ENCODE measurements at regions not wholly inside any gene's neighbourhood (a gene's known extent, or its start where the extent isn't known, plus 50 kb on each side); places are given as distances from the start of the nearest gene placed in this dataset.

DNA sequence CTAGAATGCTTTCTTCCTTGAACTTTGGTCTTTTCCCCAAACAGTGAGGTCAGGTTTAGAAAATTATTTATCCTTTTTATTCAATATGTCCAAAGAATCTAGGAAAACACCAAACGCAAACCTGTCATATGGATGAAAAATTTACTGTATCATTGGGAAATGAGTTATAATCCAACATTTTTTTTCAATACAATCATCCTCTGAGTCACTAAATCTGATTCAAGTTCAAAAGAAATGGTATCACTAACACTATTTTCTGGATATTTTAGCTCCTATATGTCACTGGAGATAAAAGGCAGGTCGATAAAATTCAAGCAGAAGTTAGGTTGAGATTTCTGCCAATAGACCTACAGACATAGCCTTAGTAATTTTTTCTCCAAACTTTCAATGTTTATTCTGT lies 591.6 kb upstream of the AGTR1 start (continued):
- TF ChIP-seq, protein P1, sequence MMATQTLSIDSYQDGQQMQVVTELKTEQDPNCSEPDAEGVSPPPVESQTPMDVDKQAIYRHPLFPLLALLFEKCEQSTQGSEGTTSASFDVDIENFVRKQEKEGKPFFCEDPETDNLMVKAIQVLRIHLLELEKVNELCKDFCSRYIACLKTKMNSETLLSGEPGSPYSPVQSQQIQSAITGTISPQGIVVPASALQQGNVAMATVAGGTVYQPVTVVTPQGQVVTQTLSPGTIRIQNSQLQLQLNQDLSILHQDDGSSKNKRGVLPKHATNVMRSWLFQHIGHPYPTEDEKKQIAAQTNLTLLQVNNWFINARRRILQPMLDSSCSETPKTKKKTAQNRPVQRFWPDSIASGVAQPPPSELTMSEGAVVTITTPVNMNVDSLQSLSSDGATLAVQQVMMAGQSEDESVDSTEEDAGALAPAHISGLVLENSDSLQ (IDR thresholded peaks at IDR 0.05) = no peak
- no peak for TF ChIP-seq RBBP5 (conservative IDR thresholded peaks at IDR 0.05)
- no peak for TF ChIP-seq CEBPB (IDR thresholded peaks at IDR 0.05; ENCODE audit: borderline replicate concordance in 1 of 2, low read depth in 2 of 2, low read length in 2 of 2)
- TF ChIP-seq STAT3 (IDR thresholded peaks at IDR 0.05; ENCODE audit: low read depth, low read length) = no peak
- no peak for TF ChIP-seq MEF2A (IDR thresholded peaks at IDR 0.05; ENCODE audit: insufficient read depth, low read depth, low read length)
- TF ChIP-seq YY1 (IDR thresholded peaks at IDR 0.05; ENCODE audit: low read depth, low read length) = no peak
- no peak for TF ChIP-seq ZNF622 (IDR thresholded peaks at IDR 0.05)
- no peak for TF ChIP-seq ETV6 (conservative IDR thresholded peaks at IDR 0.05 in 1 of 2, IDR thresholded peaks at IDR 0.05 in 1 of 2; ENCODE audit: borderline replicate concordance in 1 of 2, low read depth in 1 of 2)

DNA sequence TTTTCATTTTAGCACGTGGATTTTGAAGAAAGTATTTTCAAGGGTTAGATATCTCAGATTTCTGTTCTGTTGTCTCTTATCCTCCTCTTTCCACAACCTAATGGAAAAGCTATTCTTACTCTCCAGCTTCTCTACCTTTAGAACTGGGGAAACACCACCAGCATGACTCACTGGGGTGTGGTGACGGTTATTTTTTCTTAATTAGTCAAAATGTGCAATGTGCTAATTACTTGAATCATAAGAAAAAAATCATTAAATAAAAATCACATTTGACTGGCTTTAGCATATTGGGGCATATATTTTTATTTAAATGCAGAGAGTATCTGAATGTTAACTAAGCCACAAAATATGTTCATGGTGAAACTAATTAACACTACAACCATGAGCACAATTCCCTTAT lies 570.7 kb upstream of the AGTR1 start:
- no TSS peak for BruUV-seq (replicated peaks)
- Histone ChIP-seq H3K36me3 (ENCODE audit: control insufficient read depth in 2 of 2, insufficient read depth in 2 of 2, low read length in 1 of 2) (no peaks in the 10 kb centered on the region), H4K20me1 (ENCODE audit: control insufficient read depth, insufficient read depth) (no peaks in the 10 kb centered on the region), H3K4me1 (ENCODE audit: control insufficient read depth, insufficient read depth, low read length) (no peaks in the 10 kb centered on the region), H2AFZ (ENCODE audit: control insufficient read depth, low read depth, low read length) (no peak overlapping the region), H3K9me3 (replicated peaks; ENCODE audit: control insufficient read depth, insufficient read depth, low read length) (no peaks in the 10 kb centered on the region), H3K79me2 (ENCODE audit: control insufficient read depth, insufficient read depth, low read length) (no peaks in the 10 kb centered on the region), H3K27me3 (replicated peaks in 1 of 2; ENCODE audit: control insufficient read depth in 2 of 2, insufficient read depth in 2 of 2, low read length in 1 of 2) (no peaks in the 10 kb centered on the region), H3K9ac (ENCODE audit: control insufficient read depth, insufficient read depth, low read length) (no peak overlapping the region), H3K4me3 (no peak overlapping the region), H3K27ac (ENCODE audit: control insufficient read depth, insufficient read depth) (no peak overlapping the region), H3K4me2 (ENCODE audit: control insufficient read depth, insufficient read depth) (no peak overlapping the region)
- DNase-seq (ENCODE audit: low read depth, low spot score) (no peak), FAIRE-seq (no peak), ATAC-seq (peak; percentile 41; the same call in 2 of the 3 replicates)
- CTCF ChIA-PET = interaction anchor here (0.6 kb wide), 1 partner anchor 185 kb away, joined by 3 read pairs; no protein-coding TSS in a partner anchor
- in situ Hi-C loops (cut with MboI) (no loop called here), intact Hi-C loops (cut with micrococcal nuclease; ENCODE audit: unreplicated experiment) (no loop called here)
- POLR2A ChIA-PET = no interaction called here
- TF ChIP-seq MTA2 (IDR thresholded peaks at IDR 0.05; ENCODE audit: low read depth) = peak; percentile 65
- TF ChIP-seq, protein P2, sequence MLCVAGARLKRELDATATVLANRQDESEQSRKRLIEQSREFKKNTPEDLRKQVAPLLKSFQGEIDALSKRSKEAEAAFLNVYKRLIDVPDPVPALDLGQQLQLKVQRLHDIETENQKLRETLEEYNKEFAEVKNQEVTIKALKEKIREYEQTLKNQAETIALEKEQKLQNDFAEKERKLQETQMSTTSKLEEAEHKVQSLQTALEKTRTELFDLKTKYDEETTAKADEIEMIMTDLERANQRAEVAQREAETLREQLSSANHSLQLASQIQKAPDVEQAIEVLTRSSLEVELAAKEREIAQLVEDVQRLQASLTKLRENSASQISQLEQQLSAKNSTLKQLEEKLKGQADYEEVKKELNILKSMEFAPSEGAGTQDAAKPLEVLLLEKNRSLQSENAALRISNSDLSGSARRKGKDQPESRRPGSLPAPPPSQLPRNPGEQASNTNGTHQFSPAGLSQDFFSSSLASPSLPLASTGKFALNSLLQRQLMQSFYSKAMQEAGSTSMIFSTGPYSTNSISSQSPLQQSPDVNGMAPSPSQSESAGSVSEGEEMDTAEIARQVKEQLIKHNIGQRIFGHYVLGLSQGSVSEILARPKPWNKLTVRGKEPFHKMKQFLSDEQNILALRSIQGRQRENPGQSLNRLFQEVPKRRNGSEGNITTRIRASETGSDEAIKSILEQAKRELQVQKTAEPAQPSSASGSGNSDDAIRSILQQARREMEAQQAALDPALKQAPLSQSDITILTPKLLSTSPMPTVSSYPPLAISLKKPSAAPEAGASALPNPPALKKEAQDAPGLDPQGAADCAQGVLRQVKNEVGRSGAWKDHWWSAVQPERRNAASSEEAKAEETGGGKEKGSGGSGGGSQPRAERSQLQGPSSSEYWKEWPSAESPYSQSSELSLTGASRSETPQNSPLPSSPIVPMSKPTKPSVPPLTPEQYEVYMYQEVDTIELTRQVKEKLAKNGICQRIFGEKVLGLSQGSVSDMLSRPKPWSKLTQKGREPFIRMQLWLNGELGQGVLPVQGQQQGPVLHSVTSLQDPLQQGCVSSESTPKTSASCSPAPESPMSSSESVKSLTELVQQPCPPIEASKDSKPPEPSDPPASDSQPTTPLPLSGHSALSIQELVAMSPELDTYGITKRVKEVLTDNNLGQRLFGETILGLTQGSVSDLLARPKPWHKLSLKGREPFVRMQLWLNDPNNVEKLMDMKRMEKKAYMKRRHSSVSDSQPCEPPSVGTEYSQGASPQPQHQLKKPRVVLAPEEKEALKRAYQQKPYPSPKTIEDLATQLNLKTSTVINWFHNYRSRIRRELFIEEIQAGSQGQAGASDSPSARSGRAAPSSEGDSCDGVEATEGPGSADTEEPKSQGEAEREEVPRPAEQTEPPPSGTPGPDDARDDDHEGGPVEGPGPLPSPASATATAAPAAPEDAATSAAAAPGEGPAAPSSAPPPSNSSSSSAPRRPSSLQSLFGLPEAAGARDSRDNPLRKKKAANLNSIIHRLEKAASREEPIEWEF (IDR thresholded peaks at IDR 0.05; ENCODE audit: insufficient replicate concordance, low read depth, low read length) = no peak
- TF ChIP-seq POU2F2 (IDR thresholded peaks at IDR 0.05; ENCODE audit: borderline replicate concordance, low read depth, low read length) = no peak
- no peak for TF ChIP-seq FOXM1 (IDR thresholded peaks at IDR 0.05; ENCODE audit: low read depth, low read length)
- no peak for TF ChIP-seq DPF2 (IDR thresholded peaks at IDR 0.05)
- TF ChIP-seq MXI1 (IDR thresholded peaks at IDR 0.05; ENCODE audit: low read depth, low read length) = no peak
- no peak for TF ChIP-seq BMI1 (IDR thresholded peaks at IDR 0.05; ENCODE audit: borderline replicate concordance)
- SMC1A ChIA-PET (ENCODE audit: uncharacterized antibody, unreplicated experiment) = interaction anchor here (1.3 kb wide), 1 partner anchor 18 kb away, joined by 3 read pairs; no protein-coding TSS in a partner anchor
- WGBS (ENCODE audit: insufficient coverage, insufficient replicate concordance, low lambda C conversion rate, missing lambda C conversion rate) = 0% methylated on average over 2 of the region's 2 CpGs
- RAD21 ChIA-PET (ENCODE audit: unreplicated experiment) = no interaction called here
